Small intestine (tissue), 7 donors: ENCODE measurements at regions not wholly inside any gene's neighbourhood (a gene's known extent, or its start where the extent isn't known, plus 50 kb on each side); places are given as distances from the start of the nearest gene placed in this dataset.

ENCODE experiments used
- DNase-seq, 2 donors: peaks; one replicate each; pipeline versions ENCODE4 v3.0.0 to v3.0.0-alpha.2; 2013
- FAIRE-seq: peaks from 2 replicates; lab custom pipeline; 2012; peaks lifted over from hg19 to GRCh38; lab: Jason Lieb, UNC
- H3K27ac ChIP-seq, 3 donors: one replicate each; pipeline ENCODE4 v1.5.1; 2013; ENCODE audit warnings: low read length in 2 of 3, mild to moderate bottlenecking in 2 of 3, control low read depth in 1 of 3, inconsistent platforms in 1 of 3, low read depth in 1 of 3, moderate library complexity in 1 of 3
- H3K27me3 ChIP-seq, 3 donors: one replicate each; pipeline ENCODE4 v1.6.1; 2013; ENCODE audit warnings: low read length in 3 of 3, inconsistent platforms in 1 of 3; ENCODE audit not compliant: control insufficient read depth in 3 of 3, insufficient read depth in 3 of 3
- H3K36me3 ChIP-seq, 3 donors: one replicate each; pipeline ENCODE4 v1.6.1; 2013; ENCODE audit warnings: low read length in 3 of 3, inconsistent platforms in 1 of 3, low read depth in 1 of 3, mild to moderate bottlenecking in 1 of 3, moderate library complexity in 1 of 3; ENCODE audit not compliant: control insufficient read depth in 3 of 3, insufficient read depth in 2 of 3
- H3K4me1 ChIP-seq, 3 donors: one replicate each; pipeline ENCODE4 v1.6.1; 2013; ENCODE audit warnings: low read length in 2 of 3, inconsistent platforms in 1 of 3, low read depth in 1 of 3, mild to moderate bottlenecking in 1 of 3, moderate library complexity in 1 of 3; ENCODE audit not compliant: control insufficient read depth in 3 of 3, insufficient read depth in 2 of 3
- H3K4me3 ChIP-seq, 3 donors: one replicate each; pipeline ENCODE4 v1.5.1; 2013; ENCODE audit warnings: low read length in 3 of 3, control low read depth in 1 of 3, inconsistent platforms in 1 of 3, low read depth in 1 of 3, mild to moderate bottlenecking in 1 of 3, moderate library complexity in 1 of 3
- H3K9me3 ChIP-seq, 2 donors: one replicate each; pipeline ENCODE4 v1.6.1; 2013; ENCODE audit warnings: low read depth in 1 of 2, low read length in 1 of 2; ENCODE audit not compliant: control insufficient read depth in 2 of 2, insufficient read depth in 1 of 2
- WGBS, 3 donors: extraction: QIAGEN DNeasy Blood & Tissue Kit; methylation state at CpG; one replicate each; pipeline ENCODE4 v1.1.7; 2013; 5-methylcytosine and 5-hydroxymethylcytosine counted together
- donor health status: healthy with polysubstance abuse.
- donor health status: control.
- donor health status: control.
- donor health status: Bipolar disorder and iron deficiency.
- donor health status: healthy.

- H3K4me1 ChIP-seq = peaks cover 0 to 3% (median 0%) of the 10 kb centered on the region in 3 donors
- WGBS, 3 donors = 39 to 83% (median 59%) methylated on average over 2 of the region's 2 CpGs
- no peak overlapping the region for H3K27ac ChIP-seq
- no peak for FAIRE-seq
- no peaks in the 10 kb centered on the region for H3K27me3 ChIP-seq
- no peaks in the 10 kb centered on the region for H3K36me3 ChIP-seq
- H3K4me3 ChIP-seq = no peak overlapping the region
- DNase-seq = no peak
- H3K9me3 ChIP-seq = no peaks in the 10 kb centered on the region
Observed at GRCh38 chr11:87739261-87739660, 436.0 kb downstream of the RAB38 start.

GRCh38 chr11:87736928-87737327, 438.3 kb downstream of the RAB38 start:
- H3K27ac ChIP-seq = no peak overlapping the region
- no peak for FAIRE-seq
- peaks cover 0 to 3% (median 0%) of the 10 kb centered on the region in 3 donors for H3K4me1 ChIP-seq
- 35 to 69% (median 47%) methylated on average over 1 of the region's 1 CpG for WGBS, 3 donors
- H3K27me3 ChIP-seq = no peaks in the 10 kb centered on the region
- H3K9me3 ChIP-seq = no peaks in the 10 kb centered on the region
- H3K4me3 ChIP-seq = no peak overlapping the region
- DNase-seq = no peak
- no peaks in the 10 kb centered on the region for H3K36me3 ChIP-seq

GRCh38 chr11:87726506-87726905, 448.7 kb downstream of the RAB38 start:
- no peak overlapping the region for H3K27ac ChIP-seq
- DNase-seq (no peak), FAIRE-seq (no peak)
- no peaks in the 10 kb centered on the region for H3K36me3 ChIP-seq
- no peaks in the 10 kb centered on the region for H3K9me3 ChIP-seq
- WGBS, 3 donors = 70 to 79% (median 77%) methylated on average over 3 of the region's 3 CpGs
- no peak overlapping the region for H3K4me3 ChIP-seq
- H3K4me1 ChIP-seq = no peaks in the 10 kb centered on the region
- H3K27me3 ChIP-seq = no peaks in the 10 kb centered on the region

GRCh38 chr11:87724358-87724757, 450.9 kb downstream of the RAB38 start:
- no peaks in the 10 kb centered on the region for H3K4me1 ChIP-seq
- no peak overlapping the region for H3K27ac ChIP-seq
- no peaks in the 10 kb centered on the region for H3K9me3 ChIP-seq
- DNase-seq = peak in 1 of 2 donors; percentile 16
- H3K4me3 ChIP-seq = no peak overlapping the region
- H3K36me3 ChIP-seq = no peaks in the 10 kb centered on the region
- WGBS, 3 donors = 64 to 89% (median 75%) methylated on average over 1 of the region's 1 CpG
- FAIRE-seq = no peak
- no peaks in the 10 kb centered on the region for H3K27me3 ChIP-seq

- DNase-seq (peak; percentile 1 to 53), FAIRE-seq (no peak)
- no peaks in the 10 kb centered on the region for H3K36me3 ChIP-seq
- no peaks in the 10 kb centered on the region for H3K9me3 ChIP-seq
- no peak overlapping the region for H3K27ac ChIP-seq
- no peak overlapping the region for H3K4me3 ChIP-seq
- no peaks in the 10 kb centered on the region for H3K4me1 ChIP-seq
- H3K27me3 ChIP-seq = no peaks in the 10 kb centered on the region
- WGBS, 3 donors = 62 to 73% (median 73%) methylated on average over 10 of the region's 10 CpGs
Observed at GRCh38 chr11:87722756-87723565, 452.3 kb downstream of the RAB38 start.

- 87% methylated on average over 5 of the region's 5 CpGs for WGBS, 3 donors
- FAIRE-seq = no peak
Observed at GRCh38 chr11:87719326-87720073, 455.7 kb downstream of the RAB38 start.

GRCh38 chr11:87712802-87713202, 462.4 kb downstream of the RAB38 start:
- H3K4me3 ChIP-seq = no peak overlapping the region
- H3K4me1 ChIP-seq = no peaks in the 10 kb centered on the region
- no peaks in the 10 kb centered on the region for H3K36me3 ChIP-seq
- 29 to 58% (median 53%) methylated on average over 3 of the region's 3 CpGs for WGBS, 3 donors
- H3K27ac ChIP-seq = no peak overlapping the region
- no peaks in the 10 kb centered on the region for H3K9me3 ChIP-seq
- no peaks in the 10 kb centered on the region for H3K27me3 ChIP-seq
- DNase-seq = no peak
- FAIRE-seq = no peak

More at GRCh38 chr11:87719326-87720073, 455.7 kb downstream of the RAB38 start:
- no peaks in the 10 kb centered on the region for H3K9me3 ChIP-seq
- no peaks in the 10 kb centered on the region for H3K27me3 ChIP-seq
- no peak for DNase-seq
- H3K4me3 ChIP-seq = no peak overlapping the region
- H3K27ac ChIP-seq = no peak overlapping the region
- H3K36me3 ChIP-seq = no peaks in the 10 kb centered on the region
- H3K4me1 ChIP-seq = no peaks in the 10 kb centered on the region

GRCh38 chr11:87712391-87712790, 462.9 kb downstream of the RAB38 start:
- H3K9me3 ChIP-seq = no peaks in the 10 kb centered on the region
- H3K4me1 ChIP-seq = no peaks in the 10 kb centered on the region
- H3K27ac ChIP-seq = no peak overlapping the region
- DNase-seq (no peak), FAIRE-seq (no peak)
- H3K27me3 ChIP-seq = no peaks in the 10 kb centered on the region
- H3K4me3 ChIP-seq = no peak overlapping the region
- H3K36me3 ChIP-seq = no peaks in the 10 kb centered on the region
- 46 to 54% (median 46%) methylated on average over 3 of the region's 3 CpGs for WGBS, 3 donors
